Panc1 (cell line): ENCODE measurements at regions not wholly inside any gene's neighbourhood (a gene's known extent, or its start where the extent isn't known, plus 50 kb on each side); places are given as distances from the start of the nearest gene placed in this dataset.
"Not testable (repeated sequence)": the region's sequence is repeated elsewhere in the genome, so short reads cannot be mapped to it uniquely, and the experiment has no call there.

Source experiments
- ATAC-seq: fragments of 200-7000 bp; cut with Tn5 transposase; 2 replicates; pipeline ENCODE4 v1.9.1; 2020; ENCODE audit warnings: mild to moderate bottlenecking, moderate library complexity
- BruUV-seq: library from RNA; stranded (reverse); fragments of 400-500 nt; replicated peaks from 2 replicates; lab custom pipeline; 2021; lab: Mats Ljungman, UMichigan
- CTCF ChIA-PET: fragments of 300-600 bp; sonication (Branson Sonifier 250); formaldehyde crosslinking; loops from one replicate; lab custom pipeline; 2022; ENCODE audit warnings: antibody characterized with exemption; lab: Charles Lee
- POLR2A ChIA-PET: fragments of 300-600 bp; sonication (Branson Sonifier 250); formaldehyde crosslinking; loops from one replicate; lab custom pipeline; 2022; ENCODE audit warnings: antibody characterized with exemption; lab: Charles Lee
- DNase-seq: peaks from one replicate; pipeline ENCODE4 v3.0.0-alpha.2; 2010; ENCODE audit warnings: low read depth, low spot score
- H3K27ac ChIP-seq: 2 replicates; pipeline ENCODE4 v1.5.1; 2011; ENCODE audit warnings: mild to moderate bottlenecking, low read length, inconsistent platforms
- H3K27me3 ChIP-seq: fragments of 200-500 bp; sonication (Bioruptor generic); 2 replicates; pipeline ENCODE4 v1.6.0; 2014; ENCODE audit warnings: low read length, inconsistent platforms; ENCODE audit not compliant: control insufficient read depth, insufficient read depth
- H3K36me3 ChIP-seq: fragments of 200-500 bp; sonication (Bioruptor generic); 2 replicates; pipeline ENCODE4 v1.5.1; 2014; ENCODE audit warnings: inconsistent platforms, mild to moderate bottlenecking, low read length, moderate library complexity; ENCODE audit not compliant: control insufficient read depth, insufficient read depth
- H3K4me1 ChIP-seq: 2 replicates; pipeline ENCODE4 v1.5.1; 2011; ENCODE audit warnings: inconsistent platforms, mild to moderate bottlenecking, low read length, moderate library complexity; ENCODE audit not compliant: control insufficient read depth, insufficient read depth
- H3K4me3 ChIP-seq, 2 experiments: 2 replicates each; pipeline ENCODE4 v1.5.1; 2011 to 2012; ENCODE audit warnings: low read depth in 2 of 2, low read length in 2 of 2, mild to moderate bottlenecking in 2 of 2, inconsistent platforms in 1 of 2, moderate library complexity in 1 of 2
- H3K9me3 ChIP-seq: fragments of 200-500 bp; sonication (Bioruptor generic); 2 replicates; pipeline ENCODE4 v1.5.1; 2014; ENCODE audit warnings: low read depth, mild to moderate bottlenecking, inconsistent platforms, low read length, moderate library complexity; ENCODE audit not compliant: control insufficient read depth, insufficient read depth
- POLR2AphosphoS5 ChIP-seq: IDR thresholded peaks from 2 replicates; pipeline ENCODE4 v1.6.1; 2012; ENCODE audit warnings: mild to moderate bottlenecking, low read depth, low read length, moderate library complexity
- SIN3A ChIP-seq: IDR thresholded peaks from 2 replicates; pipeline ENCODE4 v1.6.1; 2012; ENCODE audit warnings: low read depth, mild to moderate bottlenecking, low read length, moderate library complexity, borderline replicate concordance; ENCODE audit not compliant: insufficient read depth
- TCF7L2 ChIP-seq: IDR thresholded peaks from 2 replicates; pipeline ENCODE4 v1.6.1; 2011; ENCODE audit warnings: mild to moderate bottlenecking, low read depth, low read length, inconsistent platforms
- in situ Hi-C: cut with HindIII; loops from 2 replicates; pipeline ENCODE4 v1.10.0; 2016; ENCODE audit warnings: low sequenced_read_pairs, low pct_unique_long_range_greater_than_20kb
- intact Hi-C: fragments of 100-400 bp; cut with micrococcal nuclease; formaldehyde crosslinking; loops from one replicate; pipeline ENCODE4 v1.10.0; 2022; ENCODE audit not compliant: unreplicated experiment
- TF ChIP-seq, protein P1 (sequence below): fragments of 450-650 bp; IDR thresholded peaks from 2 replicates; pipeline ENCODE4 v1.5.1; 2017; ENCODE audit warnings: mild to moderate bottlenecking
- TF ChIP-seq, protein P2 (sequence below), 2 experiments: IDR thresholded peaks; 2 replicates each; pipeline ENCODE4 v1.6.1; 2011 to 2012; ENCODE audit warnings: low read depth in 2 of 2, control low read depth in 1 of 2, low read length in 1 of 2, mild to moderate bottlenecking in 1 of 2, moderate library complexity in 1 of 2; ENCODE audit not compliant: insufficient read depth in 1 of 2

DNA sequence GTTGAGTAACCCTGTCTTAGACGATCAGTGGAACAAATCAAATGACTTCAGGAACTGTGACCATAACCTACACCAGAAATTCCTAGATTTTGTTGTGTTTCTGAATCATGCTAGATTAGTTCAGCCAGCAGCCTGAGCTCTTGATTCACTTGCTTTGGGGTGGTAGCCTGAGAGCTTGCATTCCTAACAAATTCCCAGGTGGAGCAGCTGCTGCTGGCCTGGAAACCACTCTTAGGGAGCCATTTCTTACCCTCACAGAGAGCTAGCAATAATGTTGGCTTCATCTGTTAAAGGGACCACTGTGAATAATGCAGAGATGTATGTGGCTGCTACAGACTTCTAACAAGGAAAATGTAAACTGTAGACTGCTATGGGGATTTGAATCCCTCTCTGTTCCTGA is 388.1 kb upstream of the PRR20A start:
- Histone ChIP-seq H3K27ac (no peak overlapping the region), H3K27me3 (no peaks in the 10 kb centered on the region), H3K36me3 (no peaks in the 10 kb centered on the region), H3K9me3 (no peaks in the 10 kb centered on the region), H3K4me1 (no peaks in the 10 kb centered on the region), H3K4me3 (no peak overlapping the region)
- ChIA-PET POLR2A (no interaction called here), CTCF (no interaction called here)
- ATAC-seq = no peak
- in situ Hi-C loops (no loop called here), intact Hi-C loops (no loop called here)
- DNase-seq = no peak
- TF ChIP-seq, protein P1, sequence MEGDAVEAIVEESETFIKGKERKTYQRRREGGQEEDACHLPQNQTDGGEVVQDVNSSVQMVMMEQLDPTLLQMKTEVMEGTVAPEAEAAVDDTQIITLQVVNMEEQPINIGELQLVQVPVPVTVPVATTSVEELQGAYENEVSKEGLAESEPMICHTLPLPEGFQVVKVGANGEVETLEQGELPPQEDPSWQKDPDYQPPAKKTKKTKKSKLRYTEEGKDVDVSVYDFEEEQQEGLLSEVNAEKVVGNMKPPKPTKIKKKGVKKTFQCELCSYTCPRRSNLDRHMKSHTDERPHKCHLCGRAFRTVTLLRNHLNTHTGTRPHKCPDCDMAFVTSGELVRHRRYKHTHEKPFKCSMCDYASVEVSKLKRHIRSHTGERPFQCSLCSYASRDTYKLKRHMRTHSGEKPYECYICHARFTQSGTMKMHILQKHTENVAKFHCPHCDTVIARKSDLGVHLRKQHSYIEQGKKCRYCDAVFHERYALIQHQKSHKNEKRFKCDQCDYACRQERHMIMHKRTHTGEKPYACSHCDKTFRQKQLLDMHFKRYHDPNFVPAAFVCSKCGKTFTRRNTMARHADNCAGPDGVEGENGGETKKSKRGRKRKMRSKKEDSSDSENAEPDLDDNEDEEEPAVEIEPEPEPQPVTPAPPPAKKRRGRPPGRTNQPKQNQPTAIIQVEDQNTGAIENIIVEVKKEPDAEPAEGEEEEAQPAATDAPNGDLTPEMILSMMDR = no peak
- TF ChIP-seq, protein P2, sequence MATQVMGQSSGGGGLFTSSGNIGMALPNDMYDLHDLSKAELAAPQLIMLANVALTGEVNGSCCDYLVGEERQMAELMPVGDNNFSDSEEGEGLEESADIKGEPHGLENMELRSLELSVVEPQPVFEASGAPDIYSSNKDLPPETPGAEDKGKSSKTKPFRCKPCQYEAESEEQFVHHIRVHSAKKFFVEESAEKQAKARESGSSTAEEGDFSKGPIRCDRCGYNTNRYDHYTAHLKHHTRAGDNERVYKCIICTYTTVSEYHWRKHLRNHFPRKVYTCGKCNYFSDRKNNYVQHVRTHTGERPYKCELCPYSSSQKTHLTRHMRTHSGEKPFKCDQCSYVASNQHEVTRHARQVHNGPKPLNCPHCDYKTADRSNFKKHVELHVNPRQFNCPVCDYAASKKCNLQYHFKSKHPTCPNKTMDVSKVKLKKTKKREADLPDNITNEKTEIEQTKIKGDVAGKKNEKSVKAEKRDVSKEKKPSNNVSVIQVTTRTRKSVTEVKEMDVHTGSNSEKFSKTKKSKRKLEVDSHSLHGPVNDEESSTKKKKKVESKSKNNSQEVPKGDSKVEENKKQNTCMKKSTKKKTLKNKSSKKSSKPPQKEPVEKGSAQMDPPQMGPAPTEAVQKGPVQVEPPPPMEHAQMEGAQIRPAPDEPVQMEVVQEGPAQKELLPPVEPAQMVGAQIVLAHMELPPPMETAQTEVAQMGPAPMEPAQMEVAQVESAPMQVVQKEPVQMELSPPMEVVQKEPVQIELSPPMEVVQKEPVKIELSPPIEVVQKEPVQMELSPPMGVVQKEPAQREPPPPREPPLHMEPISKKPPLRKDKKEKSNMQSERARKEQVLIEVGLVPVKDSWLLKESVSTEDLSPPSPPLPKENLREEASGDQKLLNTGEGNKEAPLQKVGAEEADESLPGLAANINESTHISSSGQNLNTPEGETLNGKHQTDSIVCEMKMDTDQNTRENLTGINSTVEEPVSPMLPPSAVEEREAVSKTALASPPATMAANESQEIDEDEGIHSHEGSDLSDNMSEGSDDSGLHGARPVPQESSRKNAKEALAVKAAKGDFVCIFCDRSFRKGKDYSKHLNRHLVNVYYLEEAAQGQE (IDR thresholded peaks at IDR 0.05; ENCODE audit: insufficient read depth in 1 of 2, low read depth in 2 of 2, low read length in 1 of 2) = no peak
- no peak for TF ChIP-seq SIN3A
- no peak for TF ChIP-seq TCF7L2
- no peak for TF ChIP-seq POLR2AphosphoS5
- no TSS peak for BruUV-seq

DNA sequence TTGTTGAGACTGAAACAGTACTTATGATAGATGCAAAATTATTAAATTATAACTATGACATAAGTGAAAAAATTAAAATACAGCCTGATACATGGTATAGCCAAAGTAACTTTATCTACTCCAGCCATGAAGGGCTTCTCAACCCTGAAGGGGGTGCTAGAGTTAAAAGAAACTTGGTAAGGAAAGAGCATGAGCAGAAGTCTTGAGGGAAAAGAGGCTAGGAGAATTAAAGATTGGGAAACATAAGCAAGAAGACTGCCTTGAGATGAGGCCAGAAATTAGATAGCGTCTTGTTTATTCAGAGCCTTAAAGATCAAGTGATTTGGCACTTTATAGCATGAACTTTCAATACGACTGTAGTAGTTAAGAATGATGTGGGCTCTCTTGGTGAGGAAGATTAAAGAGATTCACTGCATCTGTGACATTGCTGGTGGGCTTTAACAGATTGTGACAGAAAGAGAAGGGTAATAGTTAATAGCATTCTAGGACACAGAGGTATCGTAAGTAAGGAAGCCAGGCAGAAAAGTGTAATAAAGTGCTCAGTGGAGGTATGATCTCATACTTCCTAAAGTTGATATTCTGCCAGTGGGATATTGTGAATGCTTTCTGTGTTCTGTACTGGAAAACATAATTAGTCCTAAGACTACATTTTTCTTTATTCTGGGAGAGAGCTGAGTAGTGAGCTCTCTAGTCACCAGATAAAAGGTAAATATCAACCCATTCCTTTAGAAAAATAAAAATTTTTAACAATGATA is 385.4 kb upstream of the PRR20A start:
- ATAC-seq (no peak), DNase-seq (no peak)
- H3K9me3 ChIP-seq = no peaks in the 10 kb centered on the region
- TF ChIP-seq, protein P1 = no peak
- TF ChIP-seq POLR2AphosphoS5 (no peak), TCF7L2 (no peak), SIN3A (no peak)
- TF ChIP-seq, protein P2 (IDR thresholded peaks at IDR 0.05; ENCODE audit: insufficient read depth in 1 of 2, low read depth in 2 of 2, low read length in 1 of 2) = no peak
- no peaks in the 10 kb centered on the region for H3K4me1 ChIP-seq
- no peak overlapping the region for H3K4me3 ChIP-seq
- no peaks in the 10 kb centered on the region for H3K36me3 ChIP-seq
- CTCF ChIA-PET = no interaction called here
- H3K27me3 ChIP-seq = no peaks in the 10 kb centered on the region
- in situ Hi-C loops = no loop called here
- no TSS peak for BruUV-seq
- POLR2A ChIA-PET = no interaction called here
- intact Hi-C loops = no loop called here
- H3K27ac ChIP-seq = no peak overlapping the region

DNA sequence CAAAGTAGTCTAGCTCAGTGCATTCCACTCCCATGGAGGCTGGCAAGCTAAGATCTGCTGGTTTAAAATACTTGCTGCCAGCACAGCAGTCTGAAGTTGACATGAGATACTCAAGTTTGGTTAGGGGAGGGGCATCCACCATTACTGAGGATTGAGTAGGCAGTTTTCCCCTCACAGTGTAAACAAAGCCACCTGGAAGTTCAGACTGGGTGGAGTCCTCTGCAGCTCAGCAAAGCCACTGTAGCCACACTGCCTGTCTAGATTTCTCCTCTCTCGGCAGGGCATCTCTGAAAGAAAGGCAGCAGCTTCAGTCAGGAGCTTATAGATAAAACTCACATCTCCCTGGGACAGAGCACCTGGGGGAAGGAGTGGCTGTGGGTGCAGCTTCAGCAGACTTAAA is 377.4 kb upstream of the PRR20A start:
- H3K36me3 ChIP-seq, BruUV-seq, H3K27me3 ChIP-seq, POLR2A ChIA-PET, H3K27ac ChIP-seq, in situ Hi-C loops, CTCF ChIA-PET, intact Hi-C loops, H3K4me3 ChIP-seq, H3K4me1 ChIP-seq, ATAC-seq, DNase-seq, H3K9me3 ChIP-seq: not testable (repeated sequence)
